Neuronal stem cell (in vitro differentiated cells): ENCODE measurements at regions not wholly inside any gene's neighbourhood (a gene's known extent, or its start where the extent isn't known, plus 50 kb on each side); places are given as distances from the start of the nearest gene placed in this dataset.

Experiments
- DNase-seq: peaks from one replicate; pipeline ENCODE4 v3.0.0-alpha.2; 2013; ENCODE audit warnings: low spot score
- H2AFZ ChIP-seq: one replicate; pipeline ENCODE4 v1.6.1; 2013; ENCODE audit warnings: mild to moderate bottlenecking, low read length, inconsistent platforms
- H2AK5ac ChIP-seq: 2 replicates; pipeline ENCODE4 v1.6.1; 2013; ENCODE audit warnings: low read depth, mild to moderate bottlenecking, inconsistent platforms, low read length, moderate library complexity, mixed read lengths
- H2BK120ac ChIP-seq: 2 replicates; pipeline ENCODE4 v1.6.1; 2013; ENCODE audit warnings: low read depth, mild to moderate bottlenecking, inconsistent platforms, low read length, moderate library complexity, mixed read lengths
- H2BK12ac ChIP-seq: one replicate; pipeline ENCODE4 v1.6.1; 2013; ENCODE audit warnings: low read length, inconsistent platforms
- H2BK15ac ChIP-seq: 2 replicates; pipeline ENCODE4 v1.6.1; 2013; ENCODE audit warnings: mild to moderate bottlenecking, low read length, inconsistent platforms, mixed read lengths
- H2BK5ac ChIP-seq: one replicate; pipeline ENCODE4 v1.6.1; 2013; ENCODE audit warnings: inconsistent platforms, mild to moderate bottlenecking, low read length, moderate library complexity
- H3K14ac ChIP-seq: one replicate; pipeline ENCODE4 v1.6.1; 2013; ENCODE audit warnings: low read length, inconsistent platforms
- H3K18ac ChIP-seq: 2 replicates; pipeline ENCODE4 v1.6.1; 2013; ENCODE audit warnings: low read length, inconsistent platforms
- H3K23ac ChIP-seq: 2 replicates; pipeline ENCODE4 v1.6.1; 2013; ENCODE audit warnings: low read depth, mild to moderate bottlenecking, mixed read lengths, low read length, inconsistent platforms; ENCODE audit not compliant: poor library complexity
- H3K27ac ChIP-seq: replicated peaks from 3 replicates; pipeline ENCODE4 v1.5.1; 2013; ENCODE audit warnings: low read length, inconsistent platforms
- H3K27me3 ChIP-seq, 3 experiments: 2 replicates each; pipeline ENCODE4 v1.6.1; 2013; ENCODE audit warnings: low read length in 3 of 3, mild to moderate bottlenecking in 2 of 3, inconsistent platforms in 1 of 3, low read depth in 1 of 3, mixed read lengths in 1 of 3, moderate library complexity in 1 of 3; ENCODE audit not compliant: control insufficient read depth in 3 of 3, insufficient read depth in 3 of 3
- H3K36me3 ChIP-seq, 2 donors: replicated peaks in 1 of 2; 2 replicates each; pipeline ENCODE4 v1.6.1; 2013; ENCODE audit warnings: low read length in 2 of 2; ENCODE audit not compliant: control insufficient read depth in 2 of 2, insufficient read depth in 2 of 2
- H3K4ac ChIP-seq: 2 replicates; pipeline ENCODE4 v1.6.1; 2013; ENCODE audit warnings: inconsistent platforms, mild to moderate bottlenecking, low read length, moderate library complexity
- H3K4me1 ChIP-seq, 2 donors: 1 replicate in 1 of 2; 2 replicates in 1 of 2; pipeline ENCODE4 v1.6.1; 2013; ENCODE audit warnings: low read length in 2 of 2, low read depth in 1 of 2; ENCODE audit not compliant: control insufficient read depth in 2 of 2, insufficient read depth in 1 of 2
- H3K4me2 ChIP-seq: one replicate; pipeline ENCODE4 v1.6.1; 2013; ENCODE audit warnings: mild to moderate bottlenecking, low read length, inconsistent platforms; ENCODE audit not compliant: insufficient read depth, poor library complexity, severe bottlenecking
- H3K4me3 ChIP-seq, 2 donors: 2 replicates each; pipeline ENCODE4 v1.5.1; 2013; ENCODE audit warnings: low read length in 2 of 2, mild to moderate bottlenecking in 2 of 2, inconsistent platforms in 1 of 2, moderate library complexity in 1 of 2
- H3K79me1 ChIP-seq: one replicate; pipeline ENCODE4 v1.6.1; 2013; ENCODE audit warnings: low read depth, mild to moderate bottlenecking, inconsistent platforms, low read length, moderate library complexity
- H3K9ac ChIP-seq: one replicate; pipeline ENCODE4 v1.6.1; 2013; ENCODE audit warnings: mild to moderate bottlenecking, low read depth, low read length, inconsistent platforms; ENCODE audit not compliant: poor library complexity
- H3K9me3 ChIP-seq, 2 donors: replicated peaks in 1 of 2; 2 replicates each; pipeline versions ENCODE3 to v1.6.1; 2013; ENCODE audit warnings: low read length in 2 of 2, mild to moderate bottlenecking in 2 of 2, inconsistent platforms in 1 of 2, low read depth in 1 of 2, mixed read lengths in 1 of 2, moderate library complexity in 1 of 2; ENCODE audit not compliant: control insufficient read depth in 2 of 2, insufficient read depth in 1 of 2
- H4K8ac ChIP-seq: one replicate; pipeline ENCODE4 v1.6.1; 2013; ENCODE audit warnings: low read depth, mild to moderate bottlenecking, inconsistent platforms, low read length, moderate library complexity
- H4K91ac ChIP-seq: one replicate; pipeline ENCODE4 v1.6.1; 2013; ENCODE audit warnings: low read length, low read depth, mild to moderate bottlenecking, inconsistent platforms; ENCODE audit not compliant: poor library complexity
- WGBS, 2 donors: extraction: QIAGEN DNeasy Blood & Tissue Kit; methylation state at CpG; one replicate each; pipeline ENCODE4 v1.1.7; 2013; ENCODE audit warnings: missing lambda C conversion rate in 2 of 2, mixed read lengths in 1 of 2; ENCODE audit not compliant: insufficient read length in 2 of 2, insufficient replicate concordance in 1 of 2; ENCODE audit errors: extremely low coverage in 2 of 2; 5-methylcytosine and 5-hydroxymethylcytosine counted together

GRCh38 chr10:4456279-4456678, 369.7 kb upstream of the AKR1E2 start:
- H3K27ac ChIP-seq: no peak overlapping the region
- H3K23ac ChIP-seq: no peak overlapping the region
- H3K9me3 ChIP-seq: no peaks in the 10 kb centered on the region
- no peak overlapping the region for H3K4ac ChIP-seq
- no peak overlapping the region for H3K9ac ChIP-seq
- H4K8ac ChIP-seq: no peak overlapping the region
- H3K36me3 ChIP-seq: no peaks in the 10 kb centered on the region
- no peak overlapping the region for H3K14ac ChIP-seq
- no peaks in the 10 kb centered on the region for H3K27me3 ChIP-seq
- H4K91ac ChIP-seq: no peak overlapping the region
- no peak overlapping the region for H3K18ac ChIP-seq
- WGBS, 2 donors: no CpG with 5 or more reads among the region's 3 CpGs
- H2BK15ac ChIP-seq: no peak overlapping the region
- H2AFZ ChIP-seq: no peak overlapping the region
- H2AK5ac ChIP-seq: no peak overlapping the region
- no peak overlapping the region for H3K4me2 ChIP-seq
- no peak for DNase-seq
- H2BK5ac ChIP-seq: no peak overlapping the region
- no peak overlapping the region for H3K4me3 ChIP-seq
- no peak overlapping the region for H2BK12ac ChIP-seq
- no peak overlapping the region for H2BK120ac ChIP-seq
- H3K4me1 ChIP-seq: peaks cover 0 to 5% of the 10 kb centered on the region in 2 donors
- no peaks in the 10 kb centered on the region for H3K79me1 ChIP-seq

GRCh38 chr10:4453950-4454349, 372.1 kb upstream of the AKR1E2 start:
- H3K14ac ChIP-seq: no peak overlapping the region
- H3K18ac ChIP-seq: no peak overlapping the region
- no CpG with 5 or more reads among the region's 5 CpGs for WGBS, 2 donors
- no peaks in the 10 kb centered on the region for H3K9me3 ChIP-seq
- no peak overlapping the region for H2AFZ ChIP-seq
- H3K4ac ChIP-seq: no peak overlapping the region
- H2BK5ac ChIP-seq: no peak overlapping the region
- H3K4me1 ChIP-seq: peaks cover 0 to 5% of the 10 kb centered on the region in 2 donors
- no peak overlapping the region for H3K23ac ChIP-seq
- no peak overlapping the region for H3K4me3 ChIP-seq
- H4K91ac ChIP-seq: no peak overlapping the region
- H3K9ac ChIP-seq: no peak overlapping the region
- no peaks in the 10 kb centered on the region for H3K27me3 ChIP-seq
- DNase-seq: no peak
- H2BK12ac ChIP-seq: no peak overlapping the region
- no peak overlapping the region for H2BK120ac ChIP-seq
- H3K27ac ChIP-seq: no peak overlapping the region
- H4K8ac ChIP-seq: no peak overlapping the region
- H2AK5ac ChIP-seq: no peak overlapping the region
- no peak overlapping the region for H2BK15ac ChIP-seq
- no peaks in the 10 kb centered on the region for H3K36me3 ChIP-seq
- no peaks in the 10 kb centered on the region for H3K79me1 ChIP-seq
- H3K4me2 ChIP-seq: no peak overlapping the region

- H2AFZ ChIP-seq: no peak overlapping the region
- no peak overlapping the region for H4K91ac ChIP-seq
- no peak overlapping the region for H2BK15ac ChIP-seq
- H3K9ac ChIP-seq: no peak overlapping the region
- H3K4me2 ChIP-seq: no peak overlapping the region
- no peaks in the 10 kb centered on the region for H3K9me3 ChIP-seq
- no peaks in the 10 kb centered on the region for H3K27me3 ChIP-seq
- H2BK12ac ChIP-seq: no peak overlapping the region
- no peaks in the 10 kb centered on the region for H3K79me1 ChIP-seq
- H3K4me1 ChIP-seq: peaks cover 0 to 6% of the 10 kb centered on the region in 2 donors
- no peak overlapping the region for H2AK5ac ChIP-seq
- H4K8ac ChIP-seq: no peak overlapping the region
- no peak overlapping the region for H3K14ac ChIP-seq
- H3K23ac ChIP-seq: no peak overlapping the region
- H3K27ac ChIP-seq: no peak overlapping the region
- no peak for DNase-seq
- H3K36me3 ChIP-seq: no peaks in the 10 kb centered on the region
- H3K4me3 ChIP-seq: no peak overlapping the region
- no CpG with 5 or more reads among the region's 8 CpGs for WGBS, 2 donors
- H2BK120ac ChIP-seq: no peak overlapping the region
- no peak overlapping the region for H3K4ac ChIP-seq
- H3K18ac ChIP-seq: no peak overlapping the region
- no peak overlapping the region for H2BK5ac ChIP-seq
These were observed 372.7 kb upstream of the AKR1E2 start for GRCh38 chr10:4453276-4453675.

- Histone ChIP-seq H3K27ac (no peak overlapping the region), H3K27me3 (no peaks in the 10 kb centered on the region), H3K23ac (no peak overlapping the region), H2BK12ac (no peak overlapping the region), H2BK15ac (no peak overlapping the region), H3K9me3 (no peaks in the 10 kb centered on the region), H3K4ac (no peak overlapping the region), H2BK5ac (no peak overlapping the region), H2BK120ac (no peak overlapping the region), H4K91ac (no peak overlapping the region), H3K18ac (no peak overlapping the region), H2AK5ac (no peak overlapping the region), H2AFZ (peak overlapping the region; percentile 71), H3K4me1 (peaks cover 0 to 8% of the 10 kb centered on the region in 2 donors), H3K9ac (no peak overlapping the region), H3K36me3 (no peaks in the 10 kb centered on the region), H4K8ac (no peak overlapping the region), H3K4me2 (no peak overlapping the region), H3K79me1 (no peaks in the 10 kb centered on the region), H3K14ac (no peak overlapping the region), H3K4me3 (no peak overlapping the region)
- WGBS, 2 donors: no CpG with 5 or more reads among the region's 13 CpGs
- DNase-seq: no peak
These were observed 374.8 kb upstream of the AKR1E2 start for GRCh38 chr10:4450981-4451908.
